ENCODE measurements at regions not wholly inside any gene's neighbourhood (a gene's known extent, or its start where the extent isn't known, plus 50 kb on each side); places are given as distances from the start of the nearest gene placed in this dataset.

DNA sequence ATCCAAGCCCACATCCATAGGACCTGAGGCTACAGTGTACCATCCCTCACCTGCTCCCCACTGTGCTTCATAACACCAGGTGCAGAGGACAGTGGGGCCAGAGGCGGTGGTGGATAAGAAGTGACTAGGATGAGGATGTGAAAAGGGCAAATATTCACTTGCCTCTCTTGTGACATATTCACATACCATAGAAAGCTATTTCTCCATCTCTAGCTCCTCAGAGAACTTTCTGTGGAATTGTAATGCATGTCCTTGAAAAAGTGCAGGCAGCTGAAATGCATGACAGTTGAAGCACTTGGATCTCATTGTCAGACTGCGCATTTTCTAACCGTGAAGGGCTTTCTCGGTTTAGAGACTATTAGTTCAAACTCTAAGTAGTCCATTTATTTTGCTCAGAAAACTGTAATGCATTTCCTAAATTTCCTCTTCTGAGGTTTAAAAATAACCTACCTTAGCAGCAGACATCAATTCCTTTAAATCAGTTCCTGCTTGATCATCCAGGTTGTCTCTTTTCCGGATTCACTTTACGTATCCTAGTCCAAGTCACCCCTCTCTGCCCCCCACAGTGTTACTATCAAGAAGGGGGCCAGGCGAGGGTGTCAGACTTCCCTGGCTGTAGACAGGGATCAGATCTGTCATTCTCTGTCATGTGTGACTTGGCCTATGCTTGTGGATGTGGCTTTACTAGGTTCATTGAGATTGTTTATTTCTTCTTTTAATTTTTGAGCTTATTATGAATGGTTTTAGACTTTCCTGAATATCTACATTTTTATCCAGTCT, 984.0 kb upstream of the TMEM132C start:
- no peak for DNase-seq (ENCODE audit: low read depth in 1 of 2, low spot score in 2 of 2)
- ChIA-PET CTCF (ENCODE audit: partially characterized antibody) (interaction anchor here (0.6 to 6.9 kb wide), 6 partner anchors 9 to 1143 kb away, joined by 3 to 82 read pairs (median 29); no protein-coding TSS in a partner anchor), POLR2A (ENCODE audit: partially characterized antibody) (no interaction called here)
- no peaks in the 10 kb centered on the region; the same call in 1 of the 2 replicates for H3K23me2 ChIP-seq (ENCODE audit: low read depth, low read length)
- no peaks in the 10 kb centered on the region for H3K36me3 ChIP-seq (ENCODE audit: control insufficient read depth in 2 of 4, insufficient read depth in 4 of 4, low read length in 3 of 4)
- H3K4me1 ChIP-seq (replicated peaks in 1 of 4; ENCODE audit: control insufficient read depth in 3 of 4, insufficient read depth in 4 of 4, low read length in 3 of 4): no peaks in the 10 kb centered on the region; a peak in 1 of 7 replicates
- H3K23ac ChIP-seq (ENCODE audit: insufficient read length): no peak overlapping the region
- H3K79me2 ChIP-seq (ENCODE audit: control insufficient read depth in 1 of 2, insufficient read depth in 2 of 2, low read length in 2 of 2): no peaks in the 10 kb centered on the region
- no peak overlapping the region for H4K5ac ChIP-seq (ENCODE audit: insufficient read length, low read depth, low read length)
- no peak overlapping the region for H3K4me2 ChIP-seq (ENCODE audit: insufficient read depth in 1 of 2, low read depth in 2 of 2, low read length in 2 of 2)
- no peak overlapping the region for H2BK120ac ChIP-seq (replicated peaks; ENCODE audit: low read depth, low read length)
- H3K4ac ChIP-seq (replicated peaks; ENCODE audit: insufficient read length, low read depth, low read length): no peak overlapping the region
- no peak for FAIRE-seq
- no peak overlapping the region for H3K14ac ChIP-seq (ENCODE audit: insufficient read length)
- 81% methylated on average over 7 of the region's 7 CpGs; no CpG with 5 or more reads in 1 of the 2 experiments for WGBS, 2 experiments (ENCODE audit: extremely low coverage in 1 of 2, insufficient coverage in 1 of 2, insufficient read length in 1 of 2, insufficient replicate concordance in 2 of 2, low coverage in 1 of 2, low lambda C conversion rate in 2 of 2, missing lambda C conversion rate in 1 of 2)
- no peaks in the 10 kb centered on the region for H3K79me1 ChIP-seq (ENCODE audit: low read depth, low read length)
- H2BK15ac ChIP-seq (ENCODE audit: low read length): no peak overlapping the region
- TF ChIP-seq RNF2 (IDR thresholded peaks at IDR 0.05; ENCODE audit: borderline replicate concordance, low read depth, low read length, missing control alignments, poor library complexity, severe bottlenecking): no peak
- no peak for TF ChIP-seq SIX5 (IDR thresholded peaks at IDR 0.05; ENCODE audit: low read depth, low read length)
- TF ChIP-seq KDM1A (IDR thresholded peaks at IDR 0.05; ENCODE audit: borderline replicate concordance, low read length): no peak
- TF ChIP-seq NRF1 (IDR thresholded peaks at IDR 0.05; ENCODE audit: low read depth, low read length): no peak
- TF ChIP-seq SP4 (IDR thresholded peaks at IDR 0.05; ENCODE audit: low read length): no peak
- TF ChIP-seq EGR1 (IDR thresholded peaks at IDR 0.05; ENCODE audit: borderline replicate concordance, low read depth, low read length): no peak
- no peak for TF ChIP-seq NANOG (IDR thresholded peaks at IDR 0.05; ENCODE audit: insufficient read depth, low read depth, low read length, poor library complexity, severe bottlenecking)
- no peak for TF ChIP-seq SP1 (IDR thresholded peaks at IDR 0.05; ENCODE audit: low read depth, low read length)
- TF ChIP-seq, protein P1, sequence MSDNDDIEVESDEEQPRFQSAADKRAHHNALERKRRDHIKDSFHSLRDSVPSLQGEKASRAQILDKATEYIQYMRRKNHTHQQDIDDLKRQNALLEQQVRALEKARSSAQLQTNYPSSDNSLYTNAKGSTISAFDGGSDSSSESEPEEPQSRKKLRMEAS (IDR thresholded peaks at IDR 0.05): no peak
- TF ChIP-seq HDAC2 (IDR thresholded peaks at IDR 0.05; ENCODE audit: borderline replicate concordance in 1 of 2, low read depth in 2 of 2, low read length in 2 of 2): no peak
- no peak for TF ChIP-seq POLR2AphosphoS5 (IDR thresholded peaks at IDR 0.05; ENCODE audit: low read depth, low read length)
- TF ChIP-seq EZH2 (IDR thresholded peaks at IDR 0.05; ENCODE audit: low read depth, low read length, severe bottlenecking): no peak
- no peak overlapping the region for H3K27ac ChIP-seq (ENCODE audit: low read depth, low read length)
- no peaks in the 10 kb centered on the region for H3K9me3 ChIP-seq (ENCODE audit: insufficient read depth in 2 of 2, low read depth in 1 of 2, low read length in 1 of 2)
- H2AK5ac ChIP-seq (ENCODE audit: low read depth, low read length): no peak overlapping the region
- no peak overlapping the region for H4K91ac ChIP-seq (replicated peaks; ENCODE audit: insufficient read length, low read length)
- H3K56ac ChIP-seq (replicated peaks; ENCODE audit: insufficient read length, low read depth, low read length): no peak overlapping the region
- no peak overlapping the region for H3K9ac ChIP-seq (replicated peaks in 1 of 4; ENCODE audit: extremely low read depth in 1 of 4, low read depth in 3 of 4, low read length in 3 of 4)
- H2BK20ac ChIP-seq (ENCODE audit: low read length): no peak overlapping the region
- H2BK5ac ChIP-seq (ENCODE audit: low read depth, low read length): no peak overlapping the region
- H3K4me3 ChIP-seq (ENCODE audit: extremely low read depth in 1 of 4, insufficient read depth in 2 of 4, low read depth in 3 of 4, low read length in 4 of 4): no peak overlapping the region
- H3K27me3 ChIP-seq (replicated peaks in 1 of 4; ENCODE audit: control insufficient read depth in 3 of 4, extremely low read depth in 1 of 4, insufficient read depth in 3 of 4, low read length in 3 of 4): no peaks in the 10 kb centered on the region
- H4K8ac ChIP-seq (ENCODE audit: extremely low read depth, insufficient read depth, low read length): no peak overlapping the region
- no peaks in the 10 kb centered on the region for H4K20me1 ChIP-seq (replicated peaks in 1 of 2; ENCODE audit: control insufficient read depth in 1 of 2, insufficient read depth in 2 of 2, low read length in 2 of 2)
- H2AFZ ChIP-seq (ENCODE audit: low read length): no peak overlapping the region
- H2BK12ac ChIP-seq (ENCODE audit: low read depth, low read length): no peak overlapping the region
- no peak overlapping the region for H3K18ac ChIP-seq (ENCODE audit: extremely low read depth, low read length)
